ENCODE measurements at regions not wholly inside any gene's neighbourhood (a gene's known extent, or its start where the extent isn't known, plus 50 kb on each side); places are given as distances from the start of the nearest gene placed in this dataset.

DNA sequence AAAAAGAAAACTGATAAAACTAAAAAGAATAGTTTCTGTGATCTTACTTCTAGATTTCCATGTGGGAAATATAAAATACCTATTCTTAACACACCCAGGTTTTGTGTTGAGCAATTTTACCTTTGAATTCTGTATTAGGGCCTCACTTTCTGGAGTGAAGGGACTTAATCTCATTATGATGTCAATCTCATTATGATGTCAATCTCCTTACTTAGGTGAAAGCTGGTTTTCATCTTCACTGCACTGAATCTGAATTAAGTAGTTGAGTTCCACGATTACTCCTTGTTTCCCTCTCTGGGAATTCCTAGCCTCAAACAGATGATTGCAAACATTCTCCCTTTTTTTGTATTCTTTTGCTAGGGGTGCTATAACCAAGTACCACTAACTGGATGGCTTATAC, 1367.2 kb downstream of the EFNB2 start:
- Histone ChIP-seq H3K4me3 (ENCODE audit: insufficient read length, low read depth) (no peak overlapping the region), H3K36me3 (ENCODE audit: insufficient read depth, insufficient read length, low read length) (no peaks in the 10 kb centered on the region), H3K27me3 (ENCODE audit: insufficient read depth, insufficient read length) (no peaks in the 10 kb centered on the region), H3K9me3 (ENCODE audit: insufficient read depth, low read length) (no peaks in the 10 kb centered on the region), H3K4me1 (ENCODE audit: insufficient read depth, insufficient read length) (no peaks in the 10 kb centered on the region), H3K9ac (ENCODE audit: insufficient read length, low read depth) (no peak overlapping the region)
- no peak for TF ChIP-seq YY1 (IDR thresholded peaks at IDR 0.05; ENCODE audit: insufficient read depth, insufficient read length)
- TF ChIP-seq ZNF274 (IDR thresholded peaks at IDR 0.05; ENCODE audit: low read depth, low read length): no peak
- TF ChIP-seq SUZ12 (IDR thresholded peaks at IDR 0.05; ENCODE audit: extremely low read depth, insufficient read depth, insufficient read length): no peak
- DNase-seq (ENCODE audit: low read depth, low spot score): no peak

GRCh38 chr13:105167385-105167784, 1368.1 kb downstream of the EFNB2 start:
- Histone ChIP-seq H3K36me3 (ENCODE audit: insufficient read depth, insufficient read length, low read length) (no peaks in the 10 kb centered on the region), H3K4me3 (ENCODE audit: insufficient read length, low read depth) (no peak overlapping the region), H3K9ac (ENCODE audit: insufficient read length, low read depth) (no peak overlapping the region), H3K27me3 (ENCODE audit: insufficient read depth, insufficient read length) (no peaks in the 10 kb centered on the region), H3K9me3 (ENCODE audit: insufficient read depth, low read length) (no peaks in the 10 kb centered on the region), H3K4me1 (ENCODE audit: insufficient read depth, insufficient read length) (no peaks in the 10 kb centered on the region)
- TF ChIP-seq YY1 (IDR thresholded peaks at IDR 0.05; ENCODE audit: insufficient read depth, insufficient read length): no peak
- no peak for DNase-seq (ENCODE audit: low read depth, low spot score)

DNA sequence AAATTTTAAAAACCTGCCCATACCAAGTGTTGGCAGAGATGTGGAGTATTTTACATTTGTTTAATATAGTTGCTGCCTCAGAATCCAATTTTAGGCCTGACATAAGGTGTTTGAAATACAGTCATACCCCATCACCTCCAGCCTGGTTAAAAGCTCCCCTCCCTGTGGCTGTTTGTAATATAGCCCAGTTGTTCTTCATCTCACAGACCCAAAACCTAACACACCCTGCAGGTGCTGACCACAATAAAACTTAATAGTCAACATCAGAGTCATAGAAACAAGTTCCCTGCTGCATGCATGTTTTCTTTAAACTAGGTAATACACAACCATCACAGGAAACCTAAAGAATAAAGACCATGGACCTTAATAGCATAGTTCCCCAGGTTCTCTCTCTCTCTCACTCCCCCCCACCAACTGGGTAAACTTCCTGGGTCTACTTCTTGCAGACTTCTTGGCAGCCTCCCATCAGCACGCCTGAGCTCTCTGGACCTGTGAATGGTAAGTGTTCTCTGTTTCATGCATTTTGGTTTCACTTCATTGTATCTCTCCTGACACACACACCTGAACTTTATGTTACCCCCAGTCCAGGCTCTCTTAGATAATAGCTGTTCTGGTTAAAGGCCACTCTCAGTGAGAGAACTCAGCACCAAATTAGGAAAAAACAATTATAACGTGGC, 1369.9 kb downstream of the EFNB2 start:
- H3K36me3 ChIP-seq (ENCODE audit: insufficient read depth, insufficient read length, low read length): no peaks in the 10 kb centered on the region
- no peak for DNase-seq (ENCODE audit: low read depth, low spot score)
- H3K9ac ChIP-seq (ENCODE audit: insufficient read length, low read depth): no peak overlapping the region
- no peaks in the 10 kb centered on the region for H3K4me1 ChIP-seq (ENCODE audit: insufficient read depth, insufficient read length)
- H3K4me3 ChIP-seq (ENCODE audit: insufficient read length, low read depth): no peak overlapping the region
- no peaks in the 10 kb centered on the region for H3K27me3 ChIP-seq (ENCODE audit: insufficient read depth, insufficient read length)
- TF ChIP-seq YY1 (IDR thresholded peaks at IDR 0.05; ENCODE audit: insufficient read depth, insufficient read length): no peak
- no peak for TF ChIP-seq ZNF274 (IDR thresholded peaks at IDR 0.05; ENCODE audit: low read depth, low read length)
- TF ChIP-seq SUZ12 (IDR thresholded peaks at IDR 0.05; ENCODE audit: extremely low read depth, insufficient read depth, insufficient read length): no peak
- no peaks in the 10 kb centered on the region for H3K9me3 ChIP-seq (ENCODE audit: insufficient read depth, low read length)

DNA sequence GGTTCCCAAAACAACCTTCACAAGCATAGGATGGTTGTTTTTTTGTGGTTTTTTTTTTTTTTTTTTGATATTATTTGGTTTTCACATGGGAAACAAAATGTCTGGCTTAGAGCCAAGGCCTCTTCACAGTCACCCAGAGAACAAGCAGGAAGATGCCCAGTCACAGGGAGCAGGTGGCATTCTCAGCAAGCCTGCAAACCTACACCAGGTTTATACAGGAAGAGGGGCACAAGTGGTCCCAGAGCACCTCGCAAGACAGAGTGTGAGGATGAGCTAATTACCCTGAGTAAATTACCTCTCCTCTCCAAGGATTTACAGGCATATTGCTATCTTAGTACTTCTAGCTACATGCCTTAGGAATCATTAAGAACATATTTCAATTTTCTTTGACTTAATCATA, 1375.6 kb downstream of the EFNB2 start:
- Histone ChIP-seq H3K27me3 (ENCODE audit: insufficient read depth, insufficient read length) (no peaks in the 10 kb centered on the region), H3K4me3 (ENCODE audit: insufficient read length, low read depth) (no peak overlapping the region), H3K9ac (ENCODE audit: insufficient read length, low read depth) (no peak overlapping the region), H3K9me3 (ENCODE audit: insufficient read depth, low read length) (no peaks in the 10 kb centered on the region), H3K36me3 (ENCODE audit: insufficient read depth, insufficient read length, low read length) (no peaks in the 10 kb centered on the region), H3K4me1 (ENCODE audit: insufficient read depth, insufficient read length) (no peaks in the 10 kb centered on the region)
- TF ChIP-seq SUZ12 (IDR thresholded peaks at IDR 0.05; ENCODE audit: extremely low read depth, insufficient read depth, insufficient read length) (no peak), ZNF274 (IDR thresholded peaks at IDR 0.05; ENCODE audit: low read depth, low read length) (no peak), YY1 (IDR thresholded peaks at IDR 0.05; ENCODE audit: insufficient read depth, insufficient read length) (no peak)
- DNase-seq (ENCODE audit: low read depth, low spot score): no peak

- no peak for DNase-seq (ENCODE audit: low read depth, low spot score)
- Histone ChIP-seq H3K9ac (ENCODE audit: insufficient read length, low read depth) (no peak overlapping the region), H3K27me3 (ENCODE audit: insufficient read depth, insufficient read length) (no peaks in the 10 kb centered on the region), H3K36me3 (ENCODE audit: insufficient read depth, insufficient read length, low read length) (no peaks in the 10 kb centered on the region), H3K9me3 (ENCODE audit: insufficient read depth, low read length) (no peaks in the 10 kb centered on the region), H3K4me3 (ENCODE audit: insufficient read length, low read depth) (no peak overlapping the region), H3K4me1 (ENCODE audit: insufficient read depth, insufficient read length) (no peaks in the 10 kb centered on the region)
- TF ChIP-seq SUZ12 (IDR thresholded peaks at IDR 0.05; ENCODE audit: extremely low read depth, insufficient read depth, insufficient read length) (no peak), ZNF274 (IDR thresholded peaks at IDR 0.05; ENCODE audit: low read depth, low read length) (no peak), YY1 (IDR thresholded peaks at IDR 0.05; ENCODE audit: insufficient read depth, insufficient read length) (no peak)
Observed at GRCh38 chr13:105153611-105154010, 1381.9 kb downstream of the EFNB2 start.

DNA sequence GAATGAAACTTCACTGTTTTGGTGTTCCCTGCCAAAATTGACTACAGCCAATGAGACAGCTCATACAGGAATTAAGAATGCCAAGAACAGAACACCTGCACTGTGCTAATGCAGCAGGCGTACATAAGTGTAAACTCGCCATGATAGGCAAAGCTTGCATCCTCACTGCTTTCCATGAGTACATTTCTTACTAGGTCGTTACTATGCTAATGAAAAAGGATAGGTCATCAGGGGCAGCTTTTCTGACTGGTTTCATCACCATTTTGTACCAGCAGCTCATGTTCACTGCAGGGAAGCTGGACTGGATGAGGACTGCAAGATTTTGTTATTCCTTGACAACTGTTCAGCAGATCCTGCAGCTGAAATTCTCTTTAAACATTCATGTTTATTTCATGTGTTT, 1383.8 kb downstream of the EFNB2 start:
- no peaks in the 10 kb centered on the region for H3K4me1 ChIP-seq (ENCODE audit: insufficient read depth, insufficient read length)
- no peak overlapping the region for H3K9ac ChIP-seq (ENCODE audit: insufficient read length, low read depth)
- H3K9me3 ChIP-seq (ENCODE audit: insufficient read depth, low read length): no peaks in the 10 kb centered on the region
- no peak overlapping the region for H3K4me3 ChIP-seq (ENCODE audit: insufficient read length, low read depth)
- no peak for DNase-seq (ENCODE audit: low read depth, low spot score)
- TF ChIP-seq ZNF274 (IDR thresholded peaks at IDR 0.05; ENCODE audit: low read depth, low read length) (no peak), SUZ12 (IDR thresholded peaks at IDR 0.05; ENCODE audit: extremely low read depth, insufficient read depth, insufficient read length) (no peak), YY1 (IDR thresholded peaks at IDR 0.05; ENCODE audit: insufficient read depth, insufficient read length) (no peak)
- no peaks in the 10 kb centered on the region for H3K27me3 ChIP-seq (ENCODE audit: insufficient read depth, insufficient read length)
- no peaks in the 10 kb centered on the region for H3K36me3 ChIP-seq (ENCODE audit: insufficient read depth, insufficient read length, low read length)

DNA sequence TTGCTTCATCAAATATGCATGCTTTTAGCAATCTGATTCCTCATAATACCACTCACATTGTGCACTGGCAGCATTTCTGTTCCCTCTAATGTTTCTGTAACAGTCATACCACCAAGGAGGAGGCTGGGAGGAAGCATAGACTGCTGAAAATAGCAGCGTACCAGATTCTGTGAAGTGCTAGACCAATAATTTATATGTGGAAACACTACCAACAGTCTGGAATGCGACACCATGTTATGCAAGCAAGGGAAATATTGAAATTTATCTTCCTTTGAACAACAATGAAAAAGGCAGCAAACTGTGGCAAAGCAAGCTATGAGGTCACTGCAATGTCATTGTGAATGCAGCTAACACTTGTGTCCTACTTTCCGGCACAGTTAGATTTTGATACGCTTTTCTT, 1388.0 kb downstream of the EFNB2 start:
- H3K36me3 ChIP-seq (ENCODE audit: insufficient read depth, insufficient read length, low read length): no peaks in the 10 kb centered on the region
- no peak overlapping the region for H3K4me3 ChIP-seq (ENCODE audit: insufficient read length, low read depth)
- H3K9me3 ChIP-seq (ENCODE audit: insufficient read depth, low read length): no peaks in the 10 kb centered on the region
- no peak overlapping the region for H3K9ac ChIP-seq (ENCODE audit: insufficient read length, low read depth)
- no peak for TF ChIP-seq YY1 (IDR thresholded peaks at IDR 0.05; ENCODE audit: insufficient read depth, insufficient read length)
- no peak for TF ChIP-seq SUZ12 (IDR thresholded peaks at IDR 0.05; ENCODE audit: extremely low read depth, insufficient read depth, insufficient read length)
- no peak for DNase-seq (ENCODE audit: low read depth, low spot score)
- no peaks in the 10 kb centered on the region for H3K4me1 ChIP-seq (ENCODE audit: insufficient read depth, insufficient read length)
- no peaks in the 10 kb centered on the region for H3K27me3 ChIP-seq (ENCODE audit: insufficient read depth, insufficient read length)
